K562 (cell line): ENCODE measurements at regions not wholly inside any gene's neighbourhood (a gene's known extent, or its start where the extent isn't known, plus 50 kb on each side); places are given as distances from the start of the nearest gene placed in this dataset.

Experiments used
- ATAC-seq: fragments of 200-7000 bp; cut with Tn5 transposase; 3 replicates; pipeline ENCODE4 v1.9.1; 2020; ENCODE audit warnings: moderate library complexity
- BruUV-seq: library from RNA; stranded (reverse); fragments of 400-500 nt; replicated peaks from 2 replicates; lab custom pipeline; 2021; lab: Mats Ljungman, UMichigan
- CTCF ChIA-PET: fragments of 300-600 bp; formaldehyde crosslinking; extraction: SDS; loops from one replicate; lab custom pipeline; 2021; ENCODE audit warnings: low intra/inter-chr PET ratio; lab: Yijun Ruan, JAX
- POLR2A ChIA-PET: fragments of 300-600, 350-650 bp; sonication (Branson Sonifier 250); formaldehyde crosslinking; extraction: SDS; loops from one replicate; lab custom pipeline; 2021; ENCODE audit warnings: antibody characterized with exemption, inconsistent platforms; lab: Yijun Ruan, JAX
- DNase-seq, 4 experiments: peaks; one replicate each; pipeline versions ENCODE4 v3.0.0 to v3.0.0-alpha.2; 2011 to 2018; ENCODE audit warnings: low spot score in 3 of 4, mixed read lengths in 3 of 4; ENCODE audit errors: extremely low read depth in 1 of 4
- FAIRE-seq: peaks from 2 replicates; lab custom pipeline; 2011; peaks lifted over from hg19 to GRCh38; lab: Jason Lieb, UNC
- H2AFZ ChIP-seq: 2 replicates; pipeline ENCODE4 v1.6.0; 2011; ENCODE audit warnings: low read depth, low read length, control low read depth, inconsistent platforms
- H3K27ac ChIP-seq: fragments of 200-600 bp; 3 replicates; pipeline ENCODE4 v1.8.0; 2011; ENCODE audit warnings: low read depth, mild to moderate bottlenecking, control low read depth, inconsistent platforms, low read length, moderate library complexity, mixed read lengths; ENCODE audit errors: extremely low read depth
- H3K27me3 ChIP-seq, 2 experiments: fragments of 300-600 bp in 1 of 2; 2 replicates in 1 of 2; 3 replicates in 1 of 2; pipeline versions ENCODE4 v1.6.0 to v1.8.0; 2011; ENCODE audit warnings: inconsistent platforms in 2 of 2, low read length in 2 of 2, mild to moderate bottlenecking in 1 of 2, mixed read lengths in 1 of 2, moderate library complexity in 1 of 2; ENCODE audit not compliant: control insufficient read depth in 2 of 2, insufficient read depth in 2 of 2
- H3K36me3 ChIP-seq: fragments of 300-600 bp; 3 replicates; pipeline ENCODE4 v1.8.0; 2011; ENCODE audit warnings: mild to moderate bottlenecking, low read length, inconsistent platforms; ENCODE audit not compliant: control insufficient read depth, insufficient read depth
- H3K4me1 ChIP-seq, 2 experiments: fragments of 200-600 bp in 1 of 2; replicated peaks in 1 of 2; 2 replicates in 1 of 2; 3 replicates in 1 of 2; pipeline versions ENCODE4 v1.5.1 to v1.8.0; 2011; ENCODE audit warnings: inconsistent platforms in 2 of 2, low read length in 2 of 2, mild to moderate bottlenecking in 1 of 2, mixed read lengths in 1 of 2, moderate library complexity in 1 of 2; ENCODE audit not compliant: control insufficient read depth in 2 of 2, insufficient read depth in 2 of 2
- H3K4me2 ChIP-seq: 2 replicates; pipeline ENCODE4 v1.6.1; 2011; ENCODE audit warnings: low read length, control low read depth, inconsistent platforms, mixed read lengths; ENCODE audit not compliant: insufficient read depth
- H3K4me3 ChIP-seq: fragments of 200-600 bp; sonication (generic), shearing (Covaris generic); 2 replicates; pipeline ENCODE4 v1.5.1; 2016; ENCODE audit warnings: control low read depth, inconsistent platforms
- H3K79me2 ChIP-seq: fragments of 200-600 bp; 3 replicates; pipeline ENCODE4 v1.8.0; 2011; ENCODE audit warnings: low read length, inconsistent platforms; ENCODE audit not compliant: control insufficient read depth, insufficient read depth
- H3K9ac ChIP-seq, 2 experiments: 2 replicates each; pipeline versions ENCODE4 v1.6.0 to v1.6.1; 2011; ENCODE audit warnings: low read depth in 2 of 2, low read length in 2 of 2, control low read depth in 1 of 2, inconsistent platforms in 1 of 2, mild to moderate bottlenecking in 1 of 2, mixed read lengths in 1 of 2; ENCODE audit not compliant: insufficient read depth in 1 of 2
- H3K9me1 ChIP-seq: one replicate; pipeline ENCODE4 v1.6.0; 2011; ENCODE audit warnings: inconsistent platforms, mild to moderate bottlenecking, low read length, moderate library complexity; ENCODE audit not compliant: control insufficient read depth, insufficient read depth
- H3K9me3 ChIP-seq: replicated peaks from 2 replicates; pipeline ENCODE4 v1.5.1; 2011; ENCODE audit warnings: low read depth, low read length, inconsistent platforms; ENCODE audit not compliant: control insufficient read depth, insufficient read depth
- H4K20me1 ChIP-seq: replicated peaks from 2 replicates; pipeline ENCODE4 v1.6.1; 2011; ENCODE audit warnings: low read length, inconsistent platforms, mixed read lengths; ENCODE audit not compliant: control insufficient read depth, insufficient read depth
- ARHGAP35 ChIP-seq: fragments of 450-650 bp; IDR thresholded peaks from 2 replicates; pipeline ENCODE4 v1.6.1; 2018; ENCODE audit not compliant: partially characterized antibody
- MEIS2 ChIP-seq: fragments of 450-650 bp; IDR thresholded peaks from 2 replicates; pipeline ENCODE4 v1.6.1; 2014; ENCODE audit warnings: mild to moderate bottlenecking; ENCODE audit not compliant: partially characterized antibody
- PHF8 ChIP-seq: fragments of 200-600 bp; sonication (generic); IDR thresholded peaks from 2 replicates; pipeline ENCODE4 v1.6.1; 2012; ENCODE audit warnings: mixed run types, mild to moderate bottlenecking, inconsistent platforms, low read length, moderate library complexity, borderline replicate concordance
- SMAD2 ChIP-seq: fragments of 150-350 bp; IDR thresholded peaks from 2 replicates; pipeline ENCODE4 v1.6.1; 2014; ENCODE audit warnings: low read depth, mild to moderate bottlenecking, low read length
- SOX6 ChIP-seq: fragments of 450-650 bp; IDR thresholded peaks from 2 replicates; pipeline ENCODE4 v1.6.1; 2014; ENCODE audit warnings: mild to moderate bottlenecking
- TCFL5 ChIP-seq: fragments of 250-450 bp; sonication (Bioruptor Pico); conservative IDR thresholded peaks from 2 replicates; pipeline ENCODE4 v1.6.1; 2021; ENCODE audit warnings: mild to moderate bottlenecking, moderate library complexity, matching md5 sums
- ZNF507 ChIP-seq: conservative IDR thresholded peaks from 2 replicates; pipeline ENCODE4 v1.6.1; 2017; ENCODE audit warnings: missing genetic modification characterization, missing compliant biosample characterization
- WGBS: fragments of 100-300 bp; shearing (Covaris generic); methylation state at CpG from one replicate; pipeline ENCODE4 v1.1.6; 2016; ENCODE audit warnings: low coverage, mixed read lengths; ENCODE audit not compliant: insufficient coverage; ENCODE audit errors: missing lambda C conversion rate; 5-methylcytosine and 5-hydroxymethylcytosine counted together
- in situ Hi-C: fragments of 300-500 bp; cut with MboI; formaldehyde crosslinking; loops from 4 replicates; pipeline ENCODE4 v1.15.0; 2018; ENCODE audit warnings: inconsistent platforms, mixed read lengths
- intact Hi-C: fragments of 100-400 bp; cut with micrococcal nuclease; formaldehyde crosslinking; loops from 2 replicates; pipeline ENCODE4 v1.14.2; 2022
- TF ChIP-seq, protein P1 (sequence below): fragments of 250-450 bp; sonication (Bioruptor Pico); IDR thresholded peaks from 2 replicates; pipeline ENCODE4 v1.8.0; 2021; ENCODE audit warnings: mild to moderate bottlenecking, moderate library complexity

GRCh38 chr11:109867784-109868183 is 225.4 kb upstream of the ZC3H12C start:
- H3K9me1 ChIP-seq = no peaks in the 10 kb centered on the region
- no peaks in the 10 kb centered on the region for H3K9me3 ChIP-seq
- no peaks in the 10 kb centered on the region for H4K20me1 ChIP-seq
- no peaks in the 10 kb centered on the region for H3K27me3 ChIP-seq
- ChIA-PET CTCF (no interaction called here), POLR2A (no interaction called here)
- H3K9ac ChIP-seq = no peak overlapping the region
- no peaks in the 10 kb centered on the region for H3K4me1 ChIP-seq
- H3K36me3 ChIP-seq = no peaks in the 10 kb centered on the region
- no peak for TF ChIP-seq PHF8
- no peak for TF ChIP-seq ZNF507 (tag)
- no peak for TF ChIP-seq ARHGAP35
- TF ChIP-seq SOX6 = no peak
- TF ChIP-seq, protein P1, sequence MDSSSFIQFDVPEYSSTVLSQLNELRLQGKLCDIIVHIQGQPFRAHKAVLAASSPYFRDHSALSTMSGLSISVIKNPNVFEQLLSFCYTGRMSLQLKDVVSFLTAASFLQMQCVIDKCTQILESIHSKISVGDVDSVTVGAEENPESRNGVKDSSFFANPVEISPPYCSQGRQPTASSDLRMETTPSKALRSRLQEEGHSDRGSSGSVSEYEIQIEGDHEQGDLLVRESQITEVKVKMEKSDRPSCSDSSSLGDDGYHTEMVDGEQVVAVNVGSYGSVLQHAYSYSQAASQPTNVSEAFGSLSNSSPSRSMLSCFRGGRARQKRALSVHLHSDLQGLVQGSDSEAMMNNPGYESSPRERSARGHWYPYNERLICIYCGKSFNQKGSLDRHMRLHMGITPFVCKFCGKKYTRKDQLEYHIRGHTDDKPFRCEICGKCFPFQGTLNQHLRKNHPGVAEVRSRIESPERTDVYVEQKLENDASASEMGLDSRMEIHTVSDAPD (CRISPR knock-in tag) = no peak
- no peak for TF ChIP-seq SMAD2
- DNase-seq (no peak), FAIRE-seq (no peak), ATAC-seq (no peak)
- intact Hi-C loops (no loop called here), in situ Hi-C loops (no loop called here)
- H3K4me2 ChIP-seq = no peak overlapping the region
- no peak overlapping the region for H3K27ac ChIP-seq
- H2AFZ ChIP-seq = peak overlapping the region; percentile 69; the same call in 1 of the 2 replicates
- WGBS = 19% methylated on average over 2 of the region's 2 CpGs
- BruUV-seq = no TSS peak
- H3K4me3 ChIP-seq = no peak overlapping the region
- H3K79me2 ChIP-seq = no peaks in the 10 kb centered on the region

- 53% methylated on average over 2 of the region's 2 CpGs for WGBS
- H3K9me3 ChIP-seq = no peaks in the 10 kb centered on the region
These were observed 223.7 kb upstream of the ZC3H12C start for GRCh38 chr11:109869536-109869935.

More at GRCh38 chr11:109869536-109869935, 223.7 kb upstream of the ZC3H12C start:
- no peak overlapping the region for H3K9ac ChIP-seq
- CTCF ChIA-PET = no interaction called here
- H3K4me1 ChIP-seq = no peaks in the 10 kb centered on the region
- no peak overlapping the region for H3K27ac ChIP-seq
- H3K79me2 ChIP-seq = no peaks in the 10 kb centered on the region
- TF ChIP-seq MEIS2 = peak; percentile 4
- TF ChIP-seq TCFL5 (CRISPR knock-in tag) = no peak
- no TSS peak for BruUV-seq
- DNase-seq (no peak), FAIRE-seq (no peak), ATAC-seq (no peak)
- H2AFZ ChIP-seq = no peak overlapping the region
- H3K36me3 ChIP-seq = no peaks in the 10 kb centered on the region
- H3K4me2 ChIP-seq = no peak overlapping the region
- no peak overlapping the region for H3K4me3 ChIP-seq
- POLR2A ChIA-PET = no interaction called here
- intact Hi-C loops (no loop called here), in situ Hi-C loops (no loop called here)
- no peaks in the 10 kb centered on the region for H3K27me3 ChIP-seq
- no peaks in the 10 kb centered on the region for H4K20me1 ChIP-seq
- H3K9me1 ChIP-seq = no peaks in the 10 kb centered on the region
